ENCODE measurements at regions not wholly inside any gene's neighbourhood (a gene's known extent, or its start where the extent isn't known, plus 50 kb on each side); places are given as distances from the start of the nearest gene placed in this dataset.
"Not testable (repeated sequence)": the region's sequence is repeated elsewhere in the genome, so short reads cannot be mapped to it uniquely, and the experiment has no call there.

DNA sequence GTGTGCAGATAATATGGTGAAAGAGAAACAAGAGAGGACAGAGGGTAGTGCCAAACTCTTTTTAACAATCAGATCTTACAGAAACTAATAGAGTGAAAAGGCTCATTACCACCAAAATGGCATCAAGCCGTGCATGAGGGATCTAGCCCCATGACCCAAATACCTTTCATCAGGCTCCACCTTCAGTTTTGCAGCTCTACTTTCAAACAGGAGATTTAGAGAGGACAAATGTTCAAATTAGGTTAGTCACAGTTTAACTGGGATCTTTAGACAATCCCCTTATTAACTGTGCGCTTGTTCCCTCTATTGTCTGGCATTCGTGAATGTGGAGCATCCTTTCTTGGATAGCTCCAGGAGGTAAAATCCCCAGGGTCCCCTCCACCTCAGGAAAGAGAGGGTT lies 1209.3 kb upstream of the CHAC2 start:
- DNase-seq (ENCODE audit: low spot score) = no peak

DNA sequence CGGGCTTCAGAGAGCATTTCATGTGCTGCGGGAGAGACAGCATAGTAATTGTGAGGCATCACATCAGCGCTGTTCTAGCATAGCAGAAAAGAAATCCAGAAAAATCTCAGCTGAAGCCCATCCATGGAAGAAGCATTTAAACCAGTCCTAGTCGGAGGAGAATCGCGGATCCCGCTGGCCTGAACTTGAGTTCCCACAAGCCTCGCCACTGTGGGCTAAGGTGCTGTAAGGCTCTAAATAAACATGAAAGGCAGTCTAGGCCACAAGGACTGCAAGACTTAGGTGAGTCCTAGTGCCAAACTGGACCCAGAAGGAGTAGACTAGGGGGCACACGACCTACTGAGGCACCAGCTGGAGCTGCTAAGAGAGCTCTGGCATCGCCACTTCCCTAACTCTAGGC lies 1225.3 kb upstream of the CHAC2 start:
- no peak for DNase-seq (ENCODE audit: low spot score)

DNA sequence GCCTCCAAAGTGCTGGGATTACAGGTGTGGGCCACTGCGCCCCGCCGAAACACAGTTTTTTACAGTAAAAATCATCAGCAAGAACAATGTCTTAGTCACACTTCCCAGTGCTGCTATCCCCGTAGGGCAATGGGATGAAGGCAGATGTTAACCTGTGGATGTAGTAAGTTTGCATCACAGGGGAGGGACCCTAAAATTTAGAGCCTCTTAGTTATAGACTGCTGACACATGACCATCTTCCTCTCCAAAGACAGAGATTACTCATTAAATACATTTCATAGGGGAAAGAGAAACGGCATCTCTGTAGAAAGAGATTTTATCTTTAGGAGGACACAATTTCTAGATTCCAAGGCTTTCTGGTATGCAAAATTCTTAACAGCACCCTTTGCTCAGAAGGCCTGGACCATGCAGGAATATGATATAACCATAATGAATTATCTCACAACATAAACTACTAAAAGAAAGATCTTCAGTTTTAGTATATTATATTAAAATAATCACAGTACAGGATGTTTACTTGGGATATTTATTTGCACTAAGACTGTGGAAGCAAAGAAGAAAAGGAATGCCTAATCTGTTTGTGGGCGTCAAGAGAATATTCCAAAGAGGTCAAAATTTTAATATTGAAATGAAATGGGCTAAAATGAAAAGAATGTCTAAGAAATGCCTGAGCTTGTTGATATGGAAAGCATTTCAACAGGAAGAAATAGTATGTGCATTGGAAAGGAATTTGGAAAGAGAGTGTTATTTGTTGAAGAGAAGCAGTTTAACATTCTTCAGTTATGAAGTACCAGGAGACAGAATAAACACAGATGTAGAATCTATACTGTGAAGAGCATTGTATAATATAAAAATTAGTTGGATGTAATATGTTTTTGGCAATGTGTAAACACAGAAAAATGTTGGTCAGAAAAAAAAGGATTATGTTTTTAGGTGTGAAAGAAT lies 1228.3 kb upstream of the CHAC2 start:
- DNase-seq (ENCODE audit: low spot score) = no peak

DNA sequence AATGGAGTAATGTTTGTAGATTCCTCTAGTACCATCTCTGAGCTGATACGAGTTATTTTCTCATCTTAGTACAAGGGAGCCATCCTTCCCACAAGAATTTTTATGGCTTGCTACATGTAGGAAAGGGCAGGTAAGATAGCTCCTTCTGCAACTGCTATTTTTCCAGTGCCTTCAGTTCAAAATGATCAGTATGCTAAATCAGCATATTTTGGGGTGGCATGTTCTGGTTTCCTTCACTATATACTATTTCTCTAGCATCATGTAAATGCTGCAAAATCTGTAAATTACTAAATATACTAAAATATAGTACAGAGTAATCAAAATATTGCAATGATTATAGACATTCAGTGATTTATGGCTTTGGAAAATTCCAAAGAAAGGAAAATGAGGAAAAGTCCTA lies 1230.0 kb upstream of the CHAC2 start:
- no peak for DNase-seq (ENCODE audit: low spot score)

DNA sequence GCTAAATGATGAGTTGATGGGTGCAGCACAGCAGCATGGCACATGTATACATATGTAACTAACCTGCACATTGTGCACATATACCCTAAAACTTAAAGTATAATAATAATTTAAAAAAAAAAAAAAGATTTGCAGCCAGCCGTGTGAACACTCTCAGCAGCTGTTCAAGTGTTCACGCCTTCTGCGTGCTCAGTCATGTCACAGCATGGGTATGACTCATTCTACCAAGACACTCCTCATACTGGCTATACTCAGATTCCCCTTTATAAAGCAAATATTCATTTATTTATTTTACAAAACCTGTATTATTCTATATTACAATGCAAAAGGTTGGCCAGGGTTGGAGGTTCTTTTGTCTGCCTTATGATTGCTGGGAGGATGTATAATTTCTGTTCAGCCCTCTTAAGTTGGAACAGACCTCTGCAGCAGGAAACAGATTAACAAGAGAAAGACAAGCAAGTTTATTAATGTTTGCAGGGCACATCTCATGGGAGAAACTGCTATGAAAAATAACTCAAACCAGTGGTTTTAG lies 1230.6 kb upstream of the CHAC2 start:
- DNase-seq (ENCODE audit: low spot score) = no peak

DNA sequence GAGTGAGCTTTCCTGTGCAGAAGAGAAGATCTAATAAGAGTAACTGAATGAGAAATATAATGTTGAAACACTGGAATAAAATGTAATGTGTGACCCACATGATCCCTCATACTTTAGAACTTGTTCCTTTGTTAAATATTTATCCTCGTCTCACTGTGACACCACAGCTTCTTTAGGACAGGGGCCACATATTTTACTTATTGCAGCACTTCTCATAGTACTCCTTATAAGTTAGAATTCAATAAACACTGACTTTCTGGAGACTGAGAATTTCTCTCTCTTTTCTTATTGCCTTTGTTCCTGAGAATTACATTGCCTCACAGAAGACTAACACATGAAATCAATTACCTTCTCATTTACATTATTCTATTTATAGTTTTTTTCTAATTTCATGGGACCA lies 1234.6 kb upstream of the CHAC2 start:
- no peak for DNase-seq (ENCODE audit: low spot score)

DNA sequence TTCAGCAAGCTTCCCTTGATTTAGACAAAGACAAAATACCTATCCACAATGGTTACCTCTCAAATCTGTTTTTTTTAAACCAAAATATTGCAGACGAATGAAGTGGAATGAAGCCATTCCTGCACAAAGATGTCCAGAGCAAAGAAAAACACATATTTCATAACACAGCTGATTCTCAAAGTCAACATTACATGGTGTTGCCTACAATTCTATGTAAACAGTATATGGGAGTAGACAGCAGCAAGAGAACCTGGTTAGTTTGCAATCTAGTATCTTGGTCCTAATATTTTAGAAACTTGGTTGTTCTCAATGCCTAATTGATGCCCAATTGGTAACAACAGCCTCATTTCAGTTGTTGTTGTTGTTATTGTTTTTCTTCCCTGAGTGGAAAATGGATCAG lies 1240.9 kb upstream of the CHAC2 start:
- DNase-seq (ENCODE audit: low spot score) = no peak

DNA sequence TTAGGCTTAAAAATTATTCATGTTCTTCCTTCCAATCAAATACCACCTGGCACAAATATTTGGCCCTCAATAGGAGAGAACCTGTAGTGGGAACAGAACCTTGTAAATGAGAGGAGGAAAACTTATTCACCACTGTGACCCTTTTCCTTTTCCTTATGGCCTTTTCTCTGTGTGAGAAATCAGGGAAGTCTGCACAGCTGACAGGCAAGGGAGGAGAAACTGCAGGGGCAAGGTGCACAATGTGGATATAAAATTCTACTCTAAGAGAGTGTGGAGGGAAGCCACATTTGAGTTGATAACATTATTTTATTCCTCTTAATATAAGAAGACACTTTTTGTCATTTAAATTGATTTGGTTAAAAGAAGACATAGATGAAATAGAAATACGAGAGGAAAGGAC lies 1247.0 kb upstream of the CHAC2 start:
- no peak for DNase-seq (ENCODE audit: low spot score)

DNA sequence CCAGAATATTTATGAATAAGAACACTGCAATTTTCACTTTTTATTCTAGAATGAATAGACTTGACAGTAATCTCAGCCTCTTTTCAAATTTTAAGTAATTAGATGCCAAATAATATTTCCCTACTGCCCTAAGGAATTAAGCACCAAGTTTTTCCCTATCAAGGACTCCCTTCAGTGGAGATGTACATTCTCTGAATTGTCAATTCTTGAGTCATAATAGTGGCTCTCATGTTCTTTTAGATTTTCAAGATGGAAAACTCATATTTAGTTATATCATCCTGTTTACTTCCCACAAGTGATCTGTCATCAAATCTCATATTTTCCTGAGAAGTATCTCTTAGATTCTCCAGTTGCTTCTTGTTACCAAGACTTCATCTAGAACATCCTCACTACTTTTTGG lies 1248.9 kb upstream of the CHAC2 start:
- DNase-seq (ENCODE audit: low spot score) = no peak

DNA sequence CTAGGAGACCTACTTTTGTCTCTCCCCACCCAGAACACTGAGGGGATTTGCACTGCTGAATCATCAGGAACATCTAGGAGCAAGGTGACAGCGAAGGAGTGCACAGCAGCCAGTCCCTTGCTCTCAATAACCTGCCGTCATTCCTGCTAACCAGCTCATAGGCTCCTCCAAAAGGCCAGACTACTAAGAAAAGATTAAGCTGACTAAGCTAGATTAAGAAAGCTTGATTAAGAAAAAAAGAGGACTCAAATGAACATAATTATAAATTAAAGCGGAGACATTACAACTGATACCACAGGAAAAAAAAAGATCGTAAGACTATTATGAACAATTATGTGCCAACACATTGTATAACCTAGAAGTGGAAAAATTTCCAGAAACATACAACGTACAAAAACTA lies 1254.8 kb upstream of the CHAC2 start:
- no peak for DNase-seq (ENCODE audit: low spot score)

DNA sequence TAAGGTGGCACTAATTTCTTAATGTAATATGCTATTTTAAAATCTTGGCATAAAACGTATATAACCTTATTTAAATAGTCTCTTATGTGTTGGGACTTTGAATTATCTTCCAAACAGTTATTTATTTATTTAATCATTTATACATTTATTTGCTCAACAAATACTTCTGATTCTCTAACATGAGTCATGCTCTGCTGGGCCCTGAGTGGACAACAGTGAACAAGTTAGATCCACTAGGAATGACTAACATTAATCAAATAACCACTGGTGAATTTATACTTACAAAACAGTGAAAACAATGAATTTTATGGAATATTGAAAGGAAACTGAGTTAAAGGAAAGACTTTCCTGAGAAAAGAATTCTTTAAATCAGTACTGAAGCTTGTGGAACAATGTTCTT lies 1257.2 kb upstream of the CHAC2 start:
- DNase-seq (ENCODE audit: low spot score) = no peak

DNA sequence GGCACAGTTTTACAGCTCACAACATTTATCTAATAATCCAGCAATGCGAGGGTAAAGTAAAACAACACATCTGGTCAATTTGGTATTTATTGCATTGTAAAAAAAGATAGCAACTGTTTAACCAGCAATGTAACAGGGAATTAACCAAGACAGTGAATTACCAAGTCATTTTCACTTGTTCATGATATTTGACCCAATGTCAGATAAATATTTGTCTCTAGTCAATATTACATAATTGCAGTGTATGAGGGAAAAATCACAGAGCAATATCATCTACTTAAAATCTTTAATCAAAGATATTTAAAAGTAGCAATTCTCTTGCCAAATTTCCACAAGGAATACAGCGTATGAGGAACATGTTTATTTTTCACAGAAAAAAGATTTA lies 1265.1 kb upstream of the CHAC2 start:
- no peak for DNase-seq (ENCODE audit: low spot score)

DNA sequence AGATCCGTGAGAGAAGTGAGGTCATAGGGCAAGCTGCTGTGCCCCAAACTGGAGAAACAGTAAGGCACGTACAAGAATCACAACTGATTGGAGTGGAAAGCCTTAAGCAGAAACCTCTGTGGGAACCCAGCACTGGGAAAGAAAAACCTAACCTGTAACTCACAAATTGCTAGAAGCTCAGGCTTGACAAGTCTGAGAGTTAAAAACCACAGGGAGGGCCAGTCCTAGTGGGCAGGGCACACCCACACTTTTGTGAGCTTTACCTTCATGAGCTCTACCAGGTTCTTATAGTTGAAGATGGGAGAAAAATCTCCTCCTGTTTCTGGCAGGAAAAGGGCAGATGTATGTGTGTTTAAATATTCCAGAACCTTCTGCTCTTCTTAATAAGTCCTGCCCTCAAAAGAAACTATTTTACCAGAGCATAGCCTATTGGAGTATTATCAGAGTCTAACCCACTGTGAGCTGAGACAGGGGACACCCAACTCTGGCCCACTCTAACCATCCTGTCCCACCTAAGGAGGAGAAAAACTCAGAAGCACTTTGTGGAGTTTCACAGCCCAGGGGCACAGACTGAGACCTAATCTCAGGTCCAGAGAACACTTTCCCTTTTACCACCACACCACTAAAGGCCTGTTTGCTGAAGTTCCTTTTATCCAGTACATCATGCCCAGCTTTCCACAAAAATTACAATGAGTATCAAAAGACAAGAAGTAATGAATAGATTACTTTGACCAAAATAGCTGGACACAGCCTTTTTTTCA lies 1265.7 kb upstream of the CHAC2 start:
- no peak for DNase-seq (ENCODE audit: low spot score)

DNA sequence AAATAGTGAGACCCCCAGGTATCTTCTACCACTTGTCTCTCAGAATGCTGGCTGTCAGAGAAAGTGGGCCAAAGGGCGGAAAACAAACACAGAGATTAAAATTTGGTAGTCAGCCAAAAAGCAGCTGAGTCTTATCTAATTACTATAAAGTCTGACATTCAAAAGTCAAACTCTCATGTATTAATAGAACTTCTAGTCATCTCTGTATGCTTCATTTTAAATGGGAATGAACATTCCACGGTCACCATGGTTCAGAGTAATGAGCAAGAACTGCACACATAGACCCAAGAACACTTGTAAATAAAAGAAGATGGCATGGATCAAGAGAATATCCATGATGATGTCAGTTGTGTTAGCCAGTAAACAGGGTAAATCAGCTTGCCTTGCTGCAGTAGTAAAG lies 1267.0 kb upstream of the CHAC2 start:
- no peak for DNase-seq (ENCODE audit: low spot score)

DNA sequence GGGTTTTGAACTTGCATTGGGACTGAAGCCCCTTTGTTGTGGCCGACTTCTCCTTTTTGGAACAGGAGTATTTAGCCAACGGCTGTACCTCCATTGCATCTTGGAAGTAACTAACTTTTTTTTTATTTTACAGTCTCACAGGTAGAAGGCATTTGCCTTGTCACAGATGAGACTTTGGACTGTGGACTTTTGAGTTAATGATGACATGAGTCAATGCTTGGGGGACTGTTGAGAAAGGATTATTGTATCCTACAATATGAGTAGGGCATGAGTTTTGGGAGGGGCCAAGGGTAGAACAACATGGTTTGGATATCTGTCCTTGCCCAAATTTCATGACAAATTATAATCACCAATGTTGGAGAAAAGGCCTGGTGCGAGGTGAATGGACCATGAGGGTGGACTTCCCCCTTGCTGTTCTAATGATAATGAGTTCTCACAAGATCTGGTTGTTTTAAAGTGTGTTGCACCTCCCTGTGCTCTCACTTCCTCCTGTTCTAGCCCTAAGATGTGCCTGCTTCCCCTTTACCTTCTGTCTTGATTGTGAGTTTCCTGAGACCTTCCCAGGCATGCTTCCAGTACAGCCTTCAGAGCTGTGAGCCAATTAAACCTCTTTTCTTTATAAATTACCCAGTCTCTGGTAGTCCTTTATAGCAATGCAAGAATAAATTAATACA lies 1269.4 kb upstream of the CHAC2 start:
- DNase-seq (ENCODE audit: low spot score) = no peak

DNA sequence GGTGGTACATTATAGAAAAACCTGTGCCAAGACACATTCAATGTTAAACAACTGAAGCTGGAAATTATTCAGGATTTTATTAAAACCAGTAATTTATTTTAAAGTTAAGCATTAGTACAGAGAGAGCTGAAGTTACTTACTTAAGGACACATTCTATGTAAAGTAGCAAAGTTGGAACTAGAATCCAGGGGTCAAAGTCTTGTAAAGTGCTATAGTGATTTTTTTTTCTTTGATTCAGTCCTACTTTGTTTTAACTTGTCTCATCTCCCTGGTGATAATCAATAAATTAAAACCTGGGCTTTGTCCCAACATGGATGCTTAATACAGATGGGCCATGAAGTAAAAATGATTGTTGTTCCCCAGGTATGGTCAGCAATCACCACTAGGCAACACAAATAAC lies 1271.8 kb upstream of the CHAC2 start:
- no peak for DNase-seq (ENCODE audit: low spot score)

DNA sequence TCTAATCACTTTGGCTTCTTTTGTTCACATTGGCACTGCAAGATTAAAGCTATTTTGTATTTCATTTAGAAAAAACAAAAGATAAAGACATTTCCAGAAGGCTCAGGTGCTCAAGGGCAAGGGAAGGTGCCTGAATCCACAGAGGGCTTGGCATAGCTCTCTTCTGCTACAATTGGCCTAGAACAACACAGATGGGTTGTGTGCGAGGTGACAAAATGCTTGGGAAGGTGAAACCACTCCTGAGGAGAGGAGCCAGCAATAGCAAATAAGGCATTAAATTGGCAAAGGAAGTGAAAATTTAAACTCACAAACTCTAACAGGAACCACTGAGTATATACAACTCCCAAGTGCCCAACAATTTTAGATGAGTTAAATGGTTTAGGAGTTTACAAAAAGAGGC lies 1290.4 kb upstream of the CHAC2 start:
- DNase-seq (ENCODE audit: low spot score) = no peak

DNA sequence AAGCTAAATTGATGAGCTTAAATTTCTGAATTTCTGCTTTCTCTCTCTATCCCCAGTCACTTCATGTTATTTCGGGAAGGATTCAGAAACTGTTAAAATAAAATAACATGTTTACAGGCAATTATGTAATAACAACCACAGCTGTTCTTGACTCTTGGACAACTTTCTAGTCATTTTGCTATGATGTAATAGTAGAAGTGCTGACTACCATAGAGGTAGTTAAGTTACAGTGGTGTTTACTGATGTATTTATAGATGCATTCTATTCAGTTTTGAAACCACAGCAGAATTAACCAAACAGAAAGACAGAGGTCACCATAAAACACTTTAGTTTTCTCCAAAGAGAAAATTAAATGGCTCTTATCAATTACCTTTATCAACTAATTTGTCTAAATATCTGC lies 1292.0 kb upstream of the CHAC2 start:
- DNase-seq (ENCODE audit: low spot score) = no peak

DNA sequence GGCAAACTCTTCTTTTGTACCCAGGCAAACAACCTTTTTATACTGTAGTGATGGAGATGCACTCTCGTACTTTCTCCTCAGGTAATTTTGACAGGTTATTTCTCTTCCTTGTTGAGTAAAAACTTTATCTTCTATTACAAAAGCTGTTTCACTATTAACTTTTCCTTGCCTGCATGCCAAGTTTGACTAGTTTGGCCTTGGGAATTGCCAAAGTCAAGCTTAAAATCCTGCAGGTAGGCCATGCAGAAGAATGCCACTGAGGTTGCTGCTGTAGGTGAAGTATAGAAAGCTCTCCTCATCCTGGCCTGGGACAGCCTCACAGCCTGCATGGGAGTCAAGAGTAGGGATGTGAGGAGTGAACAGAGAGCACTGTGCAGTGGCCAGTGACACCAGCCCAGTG lies 1293.5 kb upstream of the CHAC2 start:
- DNase-seq (ENCODE audit: low spot score) = no peak

DNA sequence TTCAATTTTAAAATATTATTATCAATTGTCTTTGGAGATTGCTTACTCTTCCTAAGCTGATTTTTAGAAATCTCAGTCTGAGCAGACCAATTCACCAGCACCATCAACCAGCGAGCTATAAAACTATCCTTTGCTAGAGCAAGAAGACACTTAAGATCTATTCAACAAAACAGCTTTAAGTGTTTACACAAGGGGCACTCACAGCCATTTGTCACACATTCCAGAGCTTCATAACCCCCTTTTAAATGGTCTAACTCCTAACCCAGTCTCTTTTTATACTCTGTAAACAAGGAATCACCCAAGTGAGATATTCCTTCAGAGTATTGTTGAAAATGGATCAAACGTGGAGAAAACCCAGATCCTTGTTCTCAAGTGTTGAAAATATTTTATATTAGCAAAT lies 1294.1 kb upstream of the CHAC2 start:
- no peak for DNase-seq (ENCODE audit: low spot score)

DNA sequence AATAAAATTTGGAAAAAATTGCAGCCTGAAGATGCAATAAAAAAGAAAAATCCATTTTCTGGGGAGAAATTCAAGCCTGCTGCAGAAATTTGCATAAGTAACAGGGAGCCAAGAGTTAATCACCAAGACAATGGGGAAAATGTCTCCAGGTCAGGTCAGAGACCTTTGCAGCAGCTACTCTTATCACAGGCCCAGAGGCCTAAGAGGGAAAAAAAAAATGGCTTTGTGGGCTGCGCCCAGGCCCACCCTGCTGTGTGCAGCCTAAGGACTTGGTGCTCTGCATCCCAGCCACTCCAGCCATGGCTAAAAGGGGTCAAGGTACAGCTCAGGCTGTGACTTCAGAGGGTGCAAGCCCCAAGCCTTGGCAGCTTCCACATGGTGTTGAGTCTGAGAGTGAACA lies 1297.1 kb upstream of the CHAC2 start:
- DNase-seq (ENCODE audit: low spot score) = not testable (repeated sequence)

DNA sequence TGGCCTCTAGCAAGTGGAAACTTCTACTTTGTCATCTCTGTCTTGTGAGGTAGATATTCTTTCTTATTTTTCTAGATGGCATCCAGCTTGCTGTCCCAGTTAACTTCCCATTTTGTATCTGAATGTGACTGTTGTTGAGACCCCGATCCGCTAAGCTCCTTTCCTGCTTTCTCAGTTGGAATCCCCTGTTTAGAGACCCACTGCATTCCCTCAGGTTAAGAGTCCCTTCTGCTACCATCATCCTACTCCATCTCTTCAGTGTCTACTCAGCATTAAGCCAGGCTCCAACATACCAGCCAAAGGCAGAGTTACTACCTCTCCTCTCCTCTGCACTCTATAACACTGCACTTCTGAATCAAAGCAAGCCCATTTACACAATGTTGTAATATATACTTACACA lies 1300.4 kb upstream of the CHAC2 start:
- no peak for DNase-seq (ENCODE audit: low spot score)

DNA sequence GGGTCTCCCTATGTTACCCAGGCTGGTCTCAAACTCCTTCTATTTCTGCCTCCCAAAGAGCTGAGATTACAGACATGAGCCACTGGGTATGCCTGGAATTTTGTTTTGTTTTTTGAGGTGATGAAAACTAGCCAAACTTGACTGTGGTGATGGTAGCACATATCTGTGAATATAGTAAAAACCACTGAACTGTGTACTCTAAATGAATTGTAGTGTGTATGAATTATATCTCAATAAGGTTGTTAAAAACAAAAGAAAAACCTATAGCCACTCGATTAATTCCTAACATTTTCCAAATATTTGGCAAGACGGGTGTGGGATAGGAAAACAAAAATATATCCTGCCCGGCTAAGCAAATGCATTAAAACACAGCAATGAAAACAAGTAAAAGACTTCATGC lies 1302.3 kb upstream of the CHAC2 start:
- no peak for DNase-seq (ENCODE audit: low spot score)
